WTC11 (cell line): ENCODE measurements at regions not wholly inside any gene's neighbourhood (a gene's known extent, or its start where the extent isn't known, plus 50 kb on each side); places are given as distances from the start of the nearest gene placed in this dataset.

Experiments
- ATAC-seq: fragments of 200-7000 bp; cut with Tn5 transposase; 2 replicates; pipeline ENCODE4 v1.10.0; 2021; ENCODE audit warnings: mild to moderate bottlenecking, moderate library complexity
- CTCF ChIA-PET: fragments of 300-600 bp; sonication (Branson Sonifier 250); formaldehyde crosslinking; loops from one replicate; lab custom pipeline; 2021; ENCODE audit warnings: antibody characterized with exemption; lab: Charles Lee
- POLR2A ChIA-PET: fragments of 350-600 bp; sonication (Branson Sonifier 250); formaldehyde crosslinking; loops from one replicate; lab custom pipeline; 2021; ENCODE audit warnings: antibody characterized with exemption; lab: Charles Lee
- DNase-seq: peaks from one replicate; pipeline ENCODE4 v3.0.0; 2021; ENCODE audit warnings: low spot score
- H3K27ac Mint-ChIP-seq: 2 replicates; pipeline ENCODE4 v1.8.0; 2021; ENCODE audit warnings: mixed read lengths
- H3K27me3 Mint-ChIP-seq: 2 replicates; pipeline ENCODE4 v1.8.0; 2021; ENCODE audit warnings: low read depth, mild to moderate bottlenecking, moderate library complexity, mixed read lengths
- H3K36me3 Mint-ChIP-seq: 2 replicates; pipeline ENCODE4 v1.8.0; 2021; ENCODE audit warnings: mixed read lengths
- H3K4me1 Mint-ChIP-seq: 2 replicates; pipeline ENCODE4 v1.8.0; 2022; ENCODE audit warnings: mixed read lengths
- H3K4me3 Mint-ChIP-seq: 2 replicates; pipeline ENCODE4 v1.8.0; 2021; ENCODE audit warnings: mild to moderate bottlenecking, moderate library complexity, mixed read lengths
- H3K9me3 Mint-ChIP-seq: 2 replicates; pipeline ENCODE4 v1.8.0; 2021; ENCODE audit warnings: mixed read lengths
- CREB1 ChIP-seq: sonication (generic); formaldehyde crosslinking; IDR thresholded peaks from 2 replicates; pipeline ENCODE4 v1.8.0; 2023; ENCODE audit warnings: mild to moderate bottlenecking, missing genetic modification reagents
- CREM ChIP-seq: sonication (generic); formaldehyde crosslinking; IDR thresholded peaks from 2 replicates; pipeline ENCODE4 v1.8.1; 2022; ENCODE audit warnings: mild to moderate bottlenecking, missing genetic modification reagents, moderate library complexity
- EMX1 ChIP-seq: fragments of 250-450 bp; sonication (Bioruptor Pico); IDR thresholded peaks from 2 replicates; pipeline ENCODE4 v1.8.0; 2021; ENCODE audit warnings: mild to moderate bottlenecking
- ESRRA ChIP-seq: sonication (generic); formaldehyde crosslinking; IDR thresholded peaks from 2 replicates; pipeline ENCODE4 v1.8.1; 2022; ENCODE audit warnings: mild to moderate bottlenecking, missing genetic modification reagents, borderline replicate concordance
- ETV6 ChIP-seq: sonication (generic); formaldehyde crosslinking; IDR thresholded peaks from 2 replicates; pipeline ENCODE4 v1.8.1; 2022; ENCODE audit warnings: mild to moderate bottlenecking, missing genetic modification reagents
- FOXK1 ChIP-seq: sonication (generic); formaldehyde crosslinking; IDR thresholded peaks from 2 replicates; pipeline ENCODE4 v1.8.0; 2022; ENCODE audit warnings: mild to moderate bottlenecking, moderate library complexity, missing genetic modification reagents
- FOXP1 ChIP-seq: sonication (generic); formaldehyde crosslinking; IDR thresholded peaks from 2 replicates; pipeline ENCODE4 v1.8.0; 2022; ENCODE audit warnings: missing genetic modification reagents, mild to moderate bottlenecking, moderate library complexity, borderline replicate concordance
- GRHL2 ChIP-seq: fragments of 250-450 bp; sonication (Bioruptor Pico); IDR thresholded peaks from 2 replicates; pipeline ENCODE4 v1.8.0; 2022; ENCODE audit warnings: mild to moderate bottlenecking, moderate library complexity; ENCODE audit not compliant: insufficient replicate concordance, severe bottlenecking
- GTF2I ChIP-seq: fragments of 250-450 bp; sonication (Bioruptor Pico); conservative IDR thresholded peaks from 2 replicates; pipeline ENCODE4 v1.4.0; 2021; ENCODE audit warnings: mild to moderate bottlenecking
- JAZF1 ChIP-seq: fragments of 250-450 bp; sonication (Bioruptor Pico); IDR thresholded peaks from 2 replicates; pipeline ENCODE4 v1.9.0; 2021; ENCODE audit warnings: moderate library complexity, mild to moderate bottlenecking, inconsistent platforms
- JUN ChIP-seq: sonication (generic); formaldehyde crosslinking; IDR thresholded peaks from 2 replicates; pipeline ENCODE4 v1.8.0; 2023; ENCODE audit warnings: mild to moderate bottlenecking, missing genetic modification reagents
- NFATC4 ChIP-seq: fragments of 250-450 bp; sonication (Bioruptor Pico); IDR thresholded peaks from 2 replicates; pipeline ENCODE4 v1.9.0; 2021; ENCODE audit warnings: mild to moderate bottlenecking
- NR1H2 ChIP-seq: sonication (generic); formaldehyde crosslinking; IDR thresholded peaks from 2 replicates; pipeline ENCODE4 v1.9.0; 2021; ENCODE audit warnings: mild to moderate bottlenecking, moderate library complexity, missing genetic modification reagents
- PRRX2 ChIP-seq: fragments of 250-450 bp; sonication (Bioruptor Pico); IDR thresholded peaks from 2 replicates; pipeline ENCODE4 v1.8.0; 2021; ENCODE audit warnings: mild to moderate bottlenecking
- RELA ChIP-seq: sonication (generic); formaldehyde crosslinking; IDR thresholded peaks from 2 replicates; pipeline ENCODE4 v1.8.1; 2022; ENCODE audit warnings: missing genetic modification reagents, mild to moderate bottlenecking, borderline replicate concordance
- RORB ChIP-seq: fragments of 250-450 bp; sonication (Bioruptor Pico); IDR thresholded peaks from 2 replicates; pipeline ENCODE4 v1.9.0; 2021; ENCODE audit warnings: mild to moderate bottlenecking
- SMAD3 ChIP-seq: sonication (generic); formaldehyde crosslinking; IDR thresholded peaks from 2 replicates; pipeline ENCODE4 v1.8.0; 2022; ENCODE audit warnings: missing genetic modification reagents, mild to moderate bottlenecking, borderline replicate concordance
- SMAD4 ChIP-seq: sonication (generic); formaldehyde crosslinking; IDR thresholded peaks from 2 replicates; pipeline ENCODE4 v1.8.0; 2022; ENCODE audit warnings: mild to moderate bottlenecking, missing genetic modification reagents
- TCF7 ChIP-seq: sonication (generic); formaldehyde crosslinking; IDR thresholded peaks from 2 replicates; pipeline ENCODE4 v1.8.0; 2022; ENCODE audit warnings: mild to moderate bottlenecking, low read depth, missing genetic modification reagents, moderate library complexity
- TEAD4 ChIP-seq: sonication (generic); formaldehyde crosslinking; IDR thresholded peaks from 2 replicates; pipeline ENCODE4 v1.8.0; 2022; ENCODE audit warnings: mild to moderate bottlenecking, missing genetic modification reagents
- ZNF232 ChIP-seq: sonication (generic); formaldehyde crosslinking; IDR thresholded peaks from 2 replicates; pipeline ENCODE4 v1.8.0; 2022; ENCODE audit warnings: mild to moderate bottlenecking, missing genetic modification reagents
- ZNF423 ChIP-seq: fragments of 250-450 bp; sonication (Bioruptor Pico); IDR thresholded peaks from 2 replicates; pipeline ENCODE4 v2.1.2; 2022; ENCODE audit warnings: mild to moderate bottlenecking, moderate library complexity
- TF ChIP-seq, protein P1 (sequence below): sonication (generic); formaldehyde crosslinking; IDR thresholded peaks from 2 replicates; pipeline ENCODE4 v1.8.0; 2022; ENCODE audit warnings: mild to moderate bottlenecking, missing genetic modification reagents
- TF ChIP-seq, protein P2 (sequence below): sonication (generic); formaldehyde crosslinking; IDR thresholded peaks from 2 replicates; pipeline ENCODE4 v1.8.0; 2022; ENCODE audit warnings: mild to moderate bottlenecking, missing genetic modification reagents
- TF ChIP-seq, protein P3 (sequence below): sonication (generic); formaldehyde crosslinking; IDR thresholded peaks from 2 replicates; pipeline ENCODE4 v1.8.0; 2022; ENCODE audit warnings: mild to moderate bottlenecking, missing genetic modification reagents
- TF ChIP-seq, protein P4 (sequence below): sonication (generic); formaldehyde crosslinking; IDR thresholded peaks from 2 replicates; pipeline ENCODE4 v1.8.1; 2023; ENCODE audit warnings: mild to moderate bottlenecking, missing genetic modification reagents
- TF ChIP-seq, protein P5 (sequence below): sonication (generic); formaldehyde crosslinking; IDR thresholded peaks from 2 replicates; pipeline ENCODE4 v1.8.0; 2023; ENCODE audit warnings: mild to moderate bottlenecking, missing genetic modification reagents

DNA sequence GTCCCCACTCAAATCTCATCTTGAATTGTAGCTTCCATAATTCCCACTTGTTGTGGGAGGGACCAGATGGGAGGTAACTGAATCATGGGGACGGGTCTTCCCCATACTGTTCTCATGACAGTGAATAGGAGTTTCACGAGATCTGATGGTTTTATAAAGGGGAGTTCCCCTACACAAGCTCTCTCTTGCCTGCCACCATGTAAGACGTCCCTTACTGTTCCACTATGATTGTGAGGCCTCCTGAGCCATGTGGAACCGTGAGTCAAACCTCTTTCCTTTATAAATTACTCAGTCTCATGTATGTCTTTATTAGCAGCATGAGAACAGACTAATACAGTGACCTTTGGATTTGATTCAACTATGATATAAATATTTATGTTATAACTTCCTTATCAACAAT lies 78.0 kb downstream of the CYRIA start:
- no peaks in the 10 kb centered on the region for H3K9me3 Mint-ChIP-seq
- no peaks in the 10 kb centered on the region for H3K36me3 Mint-ChIP-seq
- ATAC-seq (no peak), DNase-seq (no peak)
- POLR2A ChIA-PET: no interaction called here
- no peak overlapping the region for H3K27ac Mint-ChIP-seq
- CTCF ChIA-PET: interaction anchor here (1.6 kb wide), 1 partner anchor 135 kb away, joined by 3 read pairs; no protein-coding TSS in a partner anchor
- peaks cover 22% of the 10 kb centered on the region for H3K4me1 Mint-ChIP-seq
- H3K4me3 Mint-ChIP-seq: no peak overlapping the region
- TF ChIP-seq CREM (CRISPR knock-in tag) (no peak), EMX1 (CRISPR knock-in tag) (no peak), CREB1 (CRISPR knock-in tag) (no peak), RORB (CRISPR knock-in tag) (no peak), GRHL2 (CRISPR knock-in tag) (no peak), FOXP1 (no peak), TCF7 (CRISPR knock-in tag) (no peak), NFATC4 (no peak), NR1H2 (CRISPR knock-in tag) (no peak), ZNF232 (no peak), ZNF423 (no peak), GTF2I (CRISPR knock-in tag) (no peak)
- TF ChIP-seq, protein P1, sequence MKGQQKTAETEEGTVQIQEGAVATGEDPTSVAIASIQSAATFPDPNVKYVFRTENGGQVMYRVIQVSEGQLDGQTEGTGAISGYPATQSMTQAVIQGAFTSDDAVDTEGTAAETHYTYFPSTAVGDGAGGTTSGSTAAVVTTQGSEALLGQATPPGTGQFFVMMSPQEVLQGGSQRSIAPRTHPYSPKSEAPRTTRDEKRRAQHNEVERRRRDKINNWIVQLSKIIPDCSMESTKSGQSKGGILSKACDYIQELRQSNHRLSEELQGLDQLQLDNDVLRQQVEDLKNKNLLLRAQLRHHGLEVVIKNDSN (CRISPR knock-in tag): no peak
- TF ChIP-seq, protein P2, sequence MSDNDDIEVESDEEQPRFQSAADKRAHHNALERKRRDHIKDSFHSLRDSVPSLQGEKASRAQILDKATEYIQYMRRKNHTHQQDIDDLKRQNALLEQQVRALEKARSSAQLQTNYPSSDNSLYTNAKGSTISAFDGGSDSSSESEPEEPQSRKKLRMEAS (CRISPR knock-in tag): no peak
- TF ChIP-seq, protein P3, sequence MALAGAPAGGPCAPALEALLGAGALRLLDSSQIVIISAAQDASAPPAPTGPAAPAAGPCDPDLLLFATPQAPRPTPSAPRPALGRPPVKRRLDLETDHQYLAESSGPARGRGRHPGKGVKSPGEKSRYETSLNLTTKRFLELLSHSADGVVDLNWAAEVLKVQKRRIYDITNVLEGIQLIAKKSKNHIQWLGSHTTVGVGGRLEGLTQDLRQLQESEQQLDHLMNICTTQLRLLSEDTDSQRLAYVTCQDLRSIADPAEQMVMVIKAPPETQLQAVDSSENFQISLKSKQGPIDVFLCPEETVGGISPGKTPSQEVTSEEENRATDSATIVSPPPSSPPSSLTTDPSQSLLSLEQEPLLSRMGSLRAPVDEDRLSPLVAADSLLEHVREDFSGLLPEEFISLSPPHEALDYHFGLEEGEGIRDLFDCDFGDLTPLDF (CRISPR knock-in tag): no peak
- H3K27me3 Mint-ChIP-seq: no peaks in the 10 kb centered on the region

DNA sequence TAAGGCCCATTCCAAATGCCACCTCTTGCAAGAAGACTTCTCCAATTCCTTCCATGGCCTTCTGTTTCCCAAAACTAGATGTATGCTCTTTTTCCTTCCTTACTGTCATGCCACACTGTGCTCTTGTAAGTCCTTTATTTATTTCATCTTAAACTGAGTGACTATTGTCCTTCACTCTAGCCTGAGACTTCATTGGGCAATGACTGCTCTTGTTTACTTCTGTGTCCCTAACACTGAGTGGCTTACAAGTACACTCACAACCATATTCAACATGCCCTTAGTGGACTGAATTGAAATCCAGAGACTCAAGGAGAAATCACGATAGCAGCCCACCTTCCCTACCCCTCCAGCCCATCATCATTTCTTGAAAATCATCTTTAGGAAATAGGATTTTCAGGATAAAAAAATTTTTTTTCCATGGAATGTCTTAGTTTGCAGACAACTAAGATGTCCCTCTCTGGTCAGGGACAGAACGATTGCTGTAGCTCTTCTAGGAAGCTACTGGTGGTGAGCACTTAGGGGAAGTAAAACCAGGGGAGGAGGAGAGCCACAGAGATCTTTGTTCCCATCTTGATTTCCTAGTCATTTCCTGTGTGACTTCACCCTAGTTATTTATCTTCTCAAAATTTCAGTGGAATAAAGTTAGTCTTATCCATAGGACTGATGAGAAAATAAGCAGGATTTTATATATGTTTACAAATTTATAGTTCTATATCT lies 80.7 kb downstream of the CYRIA start:
- POLR2A ChIA-PET: no interaction called here
- no peaks in the 10 kb centered on the region for H3K36me3 Mint-ChIP-seq
- DNase-seq: no peak
- no peak overlapping the region for H3K27ac Mint-ChIP-seq
- H3K27me3 Mint-ChIP-seq: no peaks in the 10 kb centered on the region
- ATAC-seq: no peak
- no peak for TF ChIP-seq PRRX2 (CRISPR knock-in tag)
- no peak for TF ChIP-seq SMAD3
- TF ChIP-seq, protein P4, sequence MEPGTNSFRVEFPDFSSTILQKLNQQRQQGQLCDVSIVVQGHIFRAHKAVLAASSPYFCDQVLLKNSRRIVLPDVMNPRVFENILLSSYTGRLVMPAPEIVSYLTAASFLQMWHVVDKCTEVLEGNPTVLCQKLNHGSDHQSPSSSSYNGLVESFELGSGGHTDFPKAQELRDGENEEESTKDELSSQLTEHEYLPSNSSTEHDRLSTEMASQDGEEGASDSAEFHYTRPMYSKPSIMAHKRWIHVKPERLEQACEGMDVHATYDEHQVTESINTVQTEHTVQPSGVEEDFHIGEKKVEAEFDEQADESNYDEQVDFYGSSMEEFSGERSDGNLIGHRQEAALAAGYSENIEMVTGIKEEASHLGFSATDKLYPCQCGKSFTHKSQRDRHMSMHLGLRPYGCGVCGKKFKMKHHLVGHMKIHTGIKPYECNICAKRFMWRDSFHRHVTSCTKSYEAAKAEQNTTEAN (CRISPR knock-in tag): no peak
- TF ChIP-seq TEAD4 (CRISPR knock-in tag): no peak
- TF ChIP-seq RELA (CRISPR knock-in tag): no peak
- TF ChIP-seq ESRRA (CRISPR knock-in tag): no peak
- TF ChIP-seq, all 79 proteins: peak for 0
- no peak overlapping the region for H3K4me3 Mint-ChIP-seq
- no peaks in the 10 kb centered on the region for H3K9me3 Mint-ChIP-seq
- CTCF ChIA-PET: no interaction called here
- H3K4me1 Mint-ChIP-seq: peaks cover 22% of the 10 kb centered on the region

DNA sequence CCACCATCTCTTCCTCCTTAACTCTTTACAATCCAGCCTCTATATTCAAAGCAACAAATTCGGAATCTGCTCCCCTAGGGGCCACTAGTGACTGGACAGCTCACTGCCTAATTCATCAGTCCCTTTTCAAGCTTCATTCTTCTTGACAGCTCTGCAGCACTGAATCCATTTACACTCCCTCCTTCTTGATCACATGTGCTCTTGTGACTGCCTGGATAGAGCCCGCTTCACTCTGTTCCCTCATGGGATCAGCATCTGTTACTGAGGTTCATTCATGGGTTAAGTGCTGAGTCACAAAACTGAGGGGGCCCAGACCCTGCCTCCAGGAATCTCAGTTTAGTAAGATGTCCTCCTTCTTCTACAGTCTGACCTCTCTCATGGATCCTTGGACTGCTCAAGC lies 81.5 kb downstream of the CYRIA start:
- Mint-ChIP-seq H3K4me3 (no peak overlapping the region), H3K9me3 (no peaks in the 10 kb centered on the region), H3K27me3 (no peaks in the 10 kb centered on the region), H3K36me3 (no peaks in the 10 kb centered on the region), H3K4me1 (peaks cover 18% of the 10 kb centered on the region), H3K27ac (no peak overlapping the region)
- POLR2A ChIA-PET: no interaction called here
- no peak for ATAC-seq
- CTCF ChIA-PET: interaction anchor here (0.8 kb wide), 1 partner anchor 16 kb away, joined by 3 read pairs; no protein-coding TSS in a partner anchor
- no peak for DNase-seq
- TF ChIP-seq, protein P3 (CRISPR knock-in tag): no peak
- TF ChIP-seq FOXK1 (CRISPR knock-in tag): no peak
- no peak for TF ChIP-seq JUN
- TF ChIP-seq, protein P5, sequence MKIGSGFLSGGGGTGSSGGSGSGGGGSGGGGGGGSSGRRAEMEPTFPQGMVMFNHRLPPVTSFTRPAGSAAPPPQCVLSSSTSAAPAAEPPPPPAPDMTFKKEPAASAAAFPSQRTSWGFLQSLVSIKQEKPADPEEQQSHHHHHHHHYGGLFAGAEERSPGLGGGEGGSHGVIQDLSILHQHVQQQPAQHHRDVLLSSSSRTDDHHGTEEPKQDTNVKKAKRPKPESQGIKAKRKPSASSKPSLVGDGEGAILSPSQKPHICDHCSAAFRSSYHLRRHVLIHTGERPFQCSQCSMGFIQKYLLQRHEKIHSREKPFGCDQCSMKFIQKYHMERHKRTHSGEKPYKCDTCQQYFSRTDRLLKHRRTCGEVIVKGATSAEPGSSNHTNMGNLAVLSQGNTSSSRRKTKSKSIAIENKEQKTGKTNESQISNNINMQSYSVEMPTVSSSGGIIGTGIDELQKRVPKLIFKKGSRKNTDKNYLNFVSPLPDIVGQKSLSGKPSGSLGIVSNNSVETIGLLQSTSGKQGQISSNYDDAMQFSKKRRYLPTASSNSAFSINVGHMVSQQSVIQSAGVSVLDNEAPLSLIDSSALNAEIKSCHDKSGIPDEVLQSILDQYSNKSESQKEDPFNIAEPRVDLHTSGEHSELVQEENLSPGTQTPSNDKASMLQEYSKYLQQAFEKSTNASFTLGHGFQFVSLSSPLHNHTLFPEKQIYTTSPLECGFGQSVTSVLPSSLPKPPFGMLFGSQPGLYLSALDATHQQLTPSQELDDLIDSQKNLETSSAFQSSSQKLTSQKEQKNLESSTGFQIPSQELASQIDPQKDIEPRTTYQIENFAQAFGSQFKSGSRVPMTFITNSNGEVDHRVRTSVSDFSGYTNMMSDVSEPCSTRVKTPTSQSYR (CRISPR knock-in tag): no peak
- TF ChIP-seq ETV6 (CRISPR knock-in tag): no peak
- TF ChIP-seq JAZF1 (CRISPR knock-in tag): no peak
- no peak for TF ChIP-seq SMAD4
